ENCODE measurements at regions not wholly inside any gene's neighbourhood (a gene's known extent, or its start where the extent isn't known, plus 50 kb on each side); places are given as distances from the start of the nearest gene placed in this dataset.

DNA sequence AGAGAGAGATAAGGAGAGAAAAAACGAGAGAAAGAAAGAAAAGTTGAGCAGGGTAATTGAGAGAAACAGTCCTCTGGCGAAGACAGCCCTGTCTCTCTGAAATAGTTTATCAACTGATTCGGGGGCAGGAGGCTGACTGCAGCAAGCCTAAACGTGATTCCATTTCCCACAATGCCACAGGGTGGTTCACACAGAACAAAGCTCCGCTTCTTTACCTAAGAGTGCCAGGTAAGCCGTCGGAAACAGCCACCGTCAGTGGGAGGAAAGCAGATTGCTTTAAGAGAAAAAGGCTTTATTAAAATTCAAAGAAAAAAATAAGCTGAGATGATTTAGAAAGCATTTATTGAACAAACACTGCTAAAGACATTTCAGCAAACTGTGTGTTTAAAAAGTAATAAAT, 271.4 kb upstream of the POU3F3 start:
- POLR2A ChIA-PET, result no interaction called here
- Histone ChIP-seq H3K79me2 (ENCODE audit: insufficient read depth) (no peaks in the 10 kb centered on the region), H3K4me1 (ENCODE audit: control insufficient read depth in 1 of 2, insufficient read depth in 2 of 2, low read depth in 1 of 2, low read length in 1 of 2) (no peaks in the 10 kb centered on the region), H3K9me2 (no peaks in the 10 kb centered on the region), H4K20me1 (ENCODE audit: insufficient read depth) (no peaks in the 10 kb centered on the region), H3K27me3 (ENCODE audit: insufficient read depth) (no peaks in the 10 kb centered on the region), H3F3A (replicated peaks; ENCODE audit: insufficient read depth) (no peaks in the 10 kb centered on the region), H3K4me3 (ENCODE audit: low read depth in 2 of 2, low read length in 1 of 2) (no peak overlapping the region), H3K36me3 (replicated peaks in 1 of 2; ENCODE audit: control insufficient read depth in 1 of 2, insufficient read depth in 2 of 2, low read length in 1 of 2) (no peaks in the 10 kb centered on the region), H3K4me2 (no peak overlapping the region), H3K9me3 (no peaks in the 10 kb centered on the region; the same call in 1 of the 2 replicates), H2AFZ (ENCODE audit: low read depth) (no peak overlapping the region), H3K9ac (no peak overlapping the region), H3K27ac (ENCODE audit: low read depth in 2 of 2, low read length in 1 of 2) (no peak overlapping the region)
- WGBS (ENCODE audit: low lambda C conversion rate), result 43% methylated on average over 8 of the region's 8 CpGs
- CTCF ChIA-PET, result no interaction called here
- no peak for DNase-seq
- TF ChIP-seq RAD21 (IDR thresholded peaks at IDR 0.05; ENCODE audit: low read length) (no peak), JUND (IDR thresholded peaks at IDR 0.05) (no peak), NRF1 (IDR thresholded peaks at IDR 0.05; ENCODE audit: low read depth, low read length) (no peak), GABPA (IDR thresholded peaks at IDR 0.05; ENCODE audit: low read depth) (no peak), CHD2 (IDR thresholded peaks at IDR 0.05; ENCODE audit: low read length, partially characterized antibody) (no peak), FOXM1 (IDR thresholded peaks at IDR 0.05; ENCODE audit: low read depth) (no peak), IRF3 (IDR thresholded peaks at IDR 0.05; ENCODE audit: low read depth, low read length) (no peak), GATA2 (CRISPR knock-in tag; IDR thresholded peaks at IDR 0.05) (no peak), TAF1 (IDR thresholded peaks at IDR 0.05; ENCODE audit: borderline replicate concordance, low read depth, low read length) (no peak), USF1 (IDR thresholded peaks at IDR 0.05; ENCODE audit: borderline replicate concordance, low read depth) (no peak), RXRA (IDR thresholded peaks at IDR 0.05; ENCODE audit: borderline replicate concordance, low read depth) (no peak), SIN3A (IDR thresholded peaks at IDR 0.05; ENCODE audit: borderline replicate concordance, low read depth, low read length) (no peak), USF2 (IDR thresholded peaks at IDR 0.05; ENCODE audit: borderline replicate concordance, low read depth, low read length) (no peak), MAX (IDR thresholded peaks at IDR 0.05; ENCODE audit: low read depth) (no peak)
- TF ChIP-seq, protein P1, sequence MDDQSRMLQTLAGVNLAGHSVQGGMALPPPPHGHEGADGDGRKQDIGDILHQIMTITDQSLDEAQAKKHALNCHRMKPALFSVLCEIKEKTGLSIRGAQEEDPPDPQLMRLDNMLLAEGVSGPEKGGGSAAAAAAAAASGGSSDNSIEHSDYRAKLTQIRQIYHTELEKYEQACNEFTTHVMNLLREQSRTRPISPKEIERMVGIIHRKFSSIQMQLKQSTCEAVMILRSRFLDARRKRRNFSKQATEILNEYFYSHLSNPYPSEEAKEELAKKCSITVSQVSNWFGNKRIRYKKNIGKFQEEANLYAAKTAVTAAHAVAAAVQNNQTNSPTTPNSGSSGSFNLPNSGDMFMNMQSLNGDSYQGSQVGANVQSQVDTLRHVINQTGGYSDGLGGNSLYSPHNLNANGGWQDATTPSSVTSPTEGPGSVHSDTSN (IDR thresholded peaks at IDR 0.05), result no peak
- TF ChIP-seq, protein P2, sequence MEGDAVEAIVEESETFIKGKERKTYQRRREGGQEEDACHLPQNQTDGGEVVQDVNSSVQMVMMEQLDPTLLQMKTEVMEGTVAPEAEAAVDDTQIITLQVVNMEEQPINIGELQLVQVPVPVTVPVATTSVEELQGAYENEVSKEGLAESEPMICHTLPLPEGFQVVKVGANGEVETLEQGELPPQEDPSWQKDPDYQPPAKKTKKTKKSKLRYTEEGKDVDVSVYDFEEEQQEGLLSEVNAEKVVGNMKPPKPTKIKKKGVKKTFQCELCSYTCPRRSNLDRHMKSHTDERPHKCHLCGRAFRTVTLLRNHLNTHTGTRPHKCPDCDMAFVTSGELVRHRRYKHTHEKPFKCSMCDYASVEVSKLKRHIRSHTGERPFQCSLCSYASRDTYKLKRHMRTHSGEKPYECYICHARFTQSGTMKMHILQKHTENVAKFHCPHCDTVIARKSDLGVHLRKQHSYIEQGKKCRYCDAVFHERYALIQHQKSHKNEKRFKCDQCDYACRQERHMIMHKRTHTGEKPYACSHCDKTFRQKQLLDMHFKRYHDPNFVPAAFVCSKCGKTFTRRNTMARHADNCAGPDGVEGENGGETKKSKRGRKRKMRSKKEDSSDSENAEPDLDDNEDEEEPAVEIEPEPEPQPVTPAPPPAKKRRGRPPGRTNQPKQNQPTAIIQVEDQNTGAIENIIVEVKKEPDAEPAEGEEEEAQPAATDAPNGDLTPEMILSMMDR (IDR thresholded peaks at IDR 0.05), result no peak
